Cardiac muscle cell (in vitro differentiated cells and primary cell): ENCODE measurements at regions not wholly inside any gene's neighbourhood (a gene's known extent, or its start where the extent isn't known, plus 50 kb on each side); places are given as distances from the start of the nearest gene placed in this dataset.

Experiments
- DNase-seq, 2 donors: peaks; one replicate each; pipeline versions ENCODE4 v3.0.0 to v3.0.0-alpha.2; 2010 to 2017; ENCODE audit warnings: low read depth in 1 of 2, low spot score in 1 of 2
- H3K27ac ChIP-seq: fragments of 200-600 bp; sonication (generic); 2 replicates; pipeline ENCODE4 v1.5.1; 2016
- H3K27me3 ChIP-seq: fragments of 200-600 bp; sonication (generic); 2 replicates; pipeline ENCODE4 v1.6.0; 2016; ENCODE audit warnings: control low read depth
- H3K36me3 ChIP-seq: fragments of 200-600 bp; sonication (generic); 2 replicates; pipeline ENCODE4 v1.5.1; 2016; ENCODE audit warnings: control low read depth
- H3K4me1 ChIP-seq: fragments of 200-600 bp; sonication (generic); 2 replicates; pipeline ENCODE4 v1.8.1; 2017; ENCODE audit warnings: low read depth, mild to moderate bottlenecking, mixed run types
- H3K4me3 ChIP-seq: fragments of 200-600 bp; sonication (generic); 2 replicates; pipeline ENCODE4 v1.5.1; 2016; ENCODE audit warnings: mild to moderate bottlenecking
- H3K9me3 ChIP-seq: fragments of 200-600 bp; sonication (generic); 2 replicates; pipeline ENCODE4 v1.5.1; 2017; ENCODE audit warnings: low read depth, mild to moderate bottlenecking, control low read depth
- CTCF ChIP-seq: IDR thresholded peaks from 2 replicates; pipeline ENCODE4 v1.5.1; 2012; ENCODE audit warnings: low read depth, mild to moderate bottlenecking, low read length

DNA sequence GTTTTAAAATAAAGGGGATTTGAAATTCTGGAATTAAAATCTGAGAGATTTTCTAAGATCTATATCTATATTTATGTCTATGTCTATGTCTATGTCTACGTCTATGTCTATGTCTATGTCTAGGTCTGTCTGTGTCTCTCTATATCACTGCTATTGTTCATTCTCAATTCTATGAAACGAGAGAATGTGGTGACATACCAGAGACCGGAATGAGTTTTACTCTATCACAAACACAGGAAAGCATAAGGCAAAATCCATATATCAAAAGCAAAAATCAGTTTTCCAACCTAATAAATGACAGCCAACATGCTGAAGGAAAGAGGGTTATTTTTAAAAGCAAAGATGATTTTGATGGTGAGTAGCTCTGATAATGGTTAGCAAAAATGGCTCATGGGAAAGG lies 173.1 kb downstream of the ETNK1 start:
- Histone ChIP-seq H3K9me3 (no peaks in the 10 kb centered on the region), H3K27ac (no peak overlapping the region), H3K4me3 (no peak overlapping the region), H3K4me1 (peaks cover 17% of the 10 kb centered on the region), H3K36me3 (no peaks in the 10 kb centered on the region), H3K27me3 (no peaks in the 10 kb centered on the region)
- no peak for DNase-seq
- TF ChIP-seq CTCF: no peak

- H3K9me3 ChIP-seq: no peaks in the 10 kb centered on the region
- no peak overlapping the region for H3K27ac ChIP-seq
- no peak for TF ChIP-seq CTCF
- no peak overlapping the region for H3K4me3 ChIP-seq
- H3K4me1 ChIP-seq: peaks cover 17% of the 10 kb centered on the region
- no peaks in the 10 kb centered on the region for H3K36me3 ChIP-seq
- no peaks in the 10 kb centered on the region for H3K27me3 ChIP-seq
- DNase-seq: no peak
These were observed 174.5 kb downstream of the ETNK1 start for GRCh38 chr12:22799503-22799902.

- no peak overlapping the region for H3K27ac ChIP-seq
- no peak for DNase-seq
- no peaks in the 10 kb centered on the region for H3K9me3 ChIP-seq
- H3K27me3 ChIP-seq: no peaks in the 10 kb centered on the region
- no peak overlapping the region for H3K4me3 ChIP-seq
- no peak for TF ChIP-seq CTCF
- H3K4me1 ChIP-seq: peaks cover 17% of the 10 kb centered on the region
- H3K36me3 ChIP-seq: no peaks in the 10 kb centered on the region
These were observed 175.4 kb downstream of the ETNK1 start for GRCh38 chr12:22800332-22800731.

DNA sequence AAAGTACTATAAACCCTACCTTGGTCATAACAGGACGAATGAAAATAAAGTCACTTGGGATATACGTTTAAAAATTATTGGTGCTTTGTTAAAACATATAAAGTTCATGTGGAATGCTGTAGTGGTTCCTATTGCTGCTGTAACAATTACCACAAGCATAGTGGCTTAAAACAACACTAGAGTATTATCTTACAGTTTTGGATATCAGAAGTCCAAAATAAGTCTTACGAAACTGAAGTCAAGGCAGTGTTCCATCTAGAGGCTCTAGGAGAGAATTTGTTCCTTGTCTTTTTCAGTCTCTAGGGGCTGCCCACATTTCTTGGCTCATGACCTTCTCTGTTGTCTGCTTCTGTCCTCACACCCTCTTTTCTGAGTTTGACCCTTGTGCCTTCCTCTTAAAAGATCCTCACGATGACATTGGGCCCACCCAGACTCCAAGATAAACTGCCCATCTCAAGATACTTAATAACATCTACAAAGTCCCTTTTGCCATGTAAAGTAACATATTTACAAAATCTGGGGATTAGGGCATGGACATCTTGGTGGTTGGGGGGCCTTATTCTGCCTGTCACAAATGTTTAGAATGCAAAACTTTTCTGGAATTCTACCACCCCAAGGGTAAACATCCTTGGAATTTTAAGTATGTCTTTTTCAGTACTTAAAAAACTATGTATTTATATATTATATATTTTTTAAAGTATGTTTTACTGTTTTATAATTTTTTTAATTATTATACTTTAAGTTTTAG lies 178.1 kb downstream of the ETNK1 start:
- H3K27me3 ChIP-seq: no peaks in the 10 kb centered on the region
- H3K36me3 ChIP-seq: no peaks in the 10 kb centered on the region
- no peak for DNase-seq
- peaks cover 1% of the 10 kb centered on the region for H3K4me1 ChIP-seq
- H3K27ac ChIP-seq: no peak overlapping the region
- no peak overlapping the region for H3K4me3 ChIP-seq
- no peaks in the 10 kb centered on the region for H3K9me3 ChIP-seq
- no peak for TF ChIP-seq CTCF

GRCh38 chr12:22803725-22804124 lies 178.8 kb downstream of the ETNK1 start:
- H3K9me3 ChIP-seq: no peaks in the 10 kb centered on the region
- no peak for DNase-seq
- H3K4me1 ChIP-seq: no peaks in the 10 kb centered on the region
- TF ChIP-seq CTCF: no peak
- no peak overlapping the region for H3K4me3 ChIP-seq
- no peaks in the 10 kb centered on the region for H3K27me3 ChIP-seq
- no peaks in the 10 kb centered on the region for H3K36me3 ChIP-seq
- no peak overlapping the region for H3K27ac ChIP-seq

DNA sequence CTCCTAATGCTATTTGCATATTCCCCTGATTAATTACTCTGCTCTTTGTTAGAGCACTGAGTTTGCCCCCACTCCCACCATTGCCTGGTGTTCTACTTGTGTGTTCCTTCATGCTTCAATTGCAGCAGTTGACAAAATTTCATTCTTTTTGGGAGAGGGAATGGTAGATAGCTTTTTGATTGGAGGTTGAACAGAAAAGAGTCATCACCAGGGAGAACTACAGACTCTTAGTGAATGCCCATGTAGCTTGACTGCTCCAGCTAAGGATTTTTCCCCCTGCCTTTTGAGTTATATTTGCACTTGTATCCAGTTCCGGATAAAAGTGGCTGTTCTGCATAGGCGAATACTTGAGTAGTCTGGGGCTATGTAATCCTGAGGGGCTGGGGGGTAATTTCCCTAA lies 183.9 kb downstream of the ETNK1 start:
- TF ChIP-seq CTCF: no peak

More for the DNA sequence above, 183.9 kb downstream of the ETNK1 start:
- DNase-seq: no peak
- no peaks in the 10 kb centered on the region for H3K4me1 ChIP-seq
- H3K9me3 ChIP-seq: no peaks in the 10 kb centered on the region
- H3K4me3 ChIP-seq: no peak overlapping the region
- H3K27ac ChIP-seq: no peak overlapping the region
- no peaks in the 10 kb centered on the region for H3K36me3 ChIP-seq
- H3K27me3 ChIP-seq: no peaks in the 10 kb centered on the region
